HFF-Myc (cell line): ENCODE measurements at regions not wholly inside any gene's neighbourhood (a gene's known extent, or its start where the extent isn't known, plus 50 kb on each side); places are given as distances from the start of the nearest gene placed in this dataset.

Source experiments
- DNase-seq: peaks from one replicate; pipeline ENCODE4 v3.0.0-alpha.2; 2011; ENCODE audit warnings: low read depth; ENCODE audit errors: extremely low read depth
- H3K4me3 ChIP-seq: replicated peaks from 2 replicates; pipeline ENCODE4 v1.5.1; 2011; ENCODE audit warnings: low read depth, mild to moderate bottlenecking, control low read depth, low read length
- TF ChIP-seq, protein P1 (sequence below): IDR thresholded peaks from 2 replicates; pipeline ENCODE4 v1.5.1; 2012; ENCODE audit warnings: mild to moderate bottlenecking, low read depth, low read length, control low read depth; ENCODE audit errors: missing control alignments

DNA sequence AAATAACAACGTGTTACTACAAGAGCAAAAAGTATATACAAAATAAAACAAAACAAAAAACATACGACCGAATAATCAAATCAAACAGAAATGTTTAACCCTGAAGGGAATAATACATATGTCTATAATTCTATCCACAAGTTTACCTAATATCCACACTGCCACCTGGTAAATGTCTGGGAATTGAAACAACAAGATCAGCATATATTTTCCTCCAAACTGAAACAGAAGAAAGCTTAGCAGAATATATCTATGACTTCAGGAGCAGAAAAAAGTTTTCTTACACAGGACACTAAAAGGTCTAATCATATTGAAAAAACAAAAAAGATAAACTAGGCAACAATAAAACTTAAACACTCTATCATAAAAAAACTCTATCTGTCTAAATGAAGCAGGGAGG, 404.0 kb downstream of the CDH11 start:
- TF ChIP-seq, protein P1, sequence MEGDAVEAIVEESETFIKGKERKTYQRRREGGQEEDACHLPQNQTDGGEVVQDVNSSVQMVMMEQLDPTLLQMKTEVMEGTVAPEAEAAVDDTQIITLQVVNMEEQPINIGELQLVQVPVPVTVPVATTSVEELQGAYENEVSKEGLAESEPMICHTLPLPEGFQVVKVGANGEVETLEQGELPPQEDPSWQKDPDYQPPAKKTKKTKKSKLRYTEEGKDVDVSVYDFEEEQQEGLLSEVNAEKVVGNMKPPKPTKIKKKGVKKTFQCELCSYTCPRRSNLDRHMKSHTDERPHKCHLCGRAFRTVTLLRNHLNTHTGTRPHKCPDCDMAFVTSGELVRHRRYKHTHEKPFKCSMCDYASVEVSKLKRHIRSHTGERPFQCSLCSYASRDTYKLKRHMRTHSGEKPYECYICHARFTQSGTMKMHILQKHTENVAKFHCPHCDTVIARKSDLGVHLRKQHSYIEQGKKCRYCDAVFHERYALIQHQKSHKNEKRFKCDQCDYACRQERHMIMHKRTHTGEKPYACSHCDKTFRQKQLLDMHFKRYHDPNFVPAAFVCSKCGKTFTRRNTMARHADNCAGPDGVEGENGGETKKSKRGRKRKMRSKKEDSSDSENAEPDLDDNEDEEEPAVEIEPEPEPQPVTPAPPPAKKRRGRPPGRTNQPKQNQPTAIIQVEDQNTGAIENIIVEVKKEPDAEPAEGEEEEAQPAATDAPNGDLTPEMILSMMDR, result no peak
- DNase-seq, result no peak
- H3K4me3 ChIP-seq, result no peak overlapping the region

DNA sequence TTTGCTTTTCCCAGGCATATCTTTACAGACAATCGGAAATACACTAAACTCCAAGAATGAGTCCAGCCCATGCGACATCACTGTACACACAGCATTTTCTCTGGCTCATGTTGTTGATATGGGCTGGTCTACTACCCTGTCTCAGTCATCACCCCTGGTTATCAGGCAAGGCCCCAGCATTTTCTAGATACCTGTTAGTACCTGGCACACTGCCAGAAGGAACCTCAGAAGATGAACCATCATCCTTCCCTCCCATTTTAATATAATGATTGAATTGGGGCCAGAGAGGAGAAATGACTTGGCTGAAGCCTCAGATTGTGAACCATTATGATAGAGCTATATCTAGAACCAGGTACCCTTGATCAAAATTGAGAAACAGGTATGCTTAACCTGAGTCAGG, 406.2 kb downstream of the CDH11 start:
- TF ChIP-seq, protein P1, result no peak
- no peak for DNase-seq
- no peak overlapping the region for H3K4me3 ChIP-seq

DNA sequence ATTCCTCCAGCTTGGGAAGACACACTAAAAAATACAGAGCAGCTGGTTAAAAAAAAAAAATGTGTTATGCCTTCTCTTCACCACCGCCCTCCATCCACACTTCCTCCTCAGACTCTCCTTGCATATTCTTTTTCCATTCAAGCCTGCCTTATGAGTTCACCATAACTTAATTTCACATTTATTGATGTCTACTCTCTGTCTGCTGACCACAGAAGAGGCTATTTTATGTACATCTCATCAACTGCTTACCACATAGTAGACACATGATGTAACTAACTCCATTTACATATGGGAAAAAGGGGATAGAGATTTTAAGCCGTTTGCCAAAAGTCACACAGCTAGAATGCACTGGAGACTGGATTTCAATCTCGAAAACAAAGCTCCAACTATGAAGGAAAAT, 409.8 kb downstream of the CDH11 start:
- TF ChIP-seq, protein P1, result no peak
- H3K4me3 ChIP-seq, result no peak overlapping the region
- no peak for DNase-seq

DNA sequence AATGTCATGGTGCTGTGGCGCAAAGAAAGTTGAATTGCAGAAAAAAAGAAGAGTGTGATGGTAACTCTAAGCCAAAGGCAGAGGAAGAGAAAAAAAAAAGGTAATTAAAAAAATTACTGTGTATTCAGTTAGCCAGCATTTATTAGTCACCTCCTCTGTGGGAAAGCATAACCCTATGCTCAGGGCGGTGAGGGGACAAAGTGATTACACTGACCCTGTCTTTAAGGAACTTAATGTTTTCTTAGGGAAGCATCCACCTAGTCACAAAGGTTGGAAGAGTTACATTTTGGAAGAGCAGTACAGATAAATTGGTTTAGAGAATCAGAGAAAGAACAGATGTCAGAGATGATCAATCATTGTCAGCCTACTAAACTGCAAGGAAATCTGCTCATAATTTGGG, 410.3 kb downstream of the CDH11 start:
- no peak for DNase-seq
- TF ChIP-seq, protein P1, result no peak
- H3K4me3 ChIP-seq, result no peak overlapping the region

DNA sequence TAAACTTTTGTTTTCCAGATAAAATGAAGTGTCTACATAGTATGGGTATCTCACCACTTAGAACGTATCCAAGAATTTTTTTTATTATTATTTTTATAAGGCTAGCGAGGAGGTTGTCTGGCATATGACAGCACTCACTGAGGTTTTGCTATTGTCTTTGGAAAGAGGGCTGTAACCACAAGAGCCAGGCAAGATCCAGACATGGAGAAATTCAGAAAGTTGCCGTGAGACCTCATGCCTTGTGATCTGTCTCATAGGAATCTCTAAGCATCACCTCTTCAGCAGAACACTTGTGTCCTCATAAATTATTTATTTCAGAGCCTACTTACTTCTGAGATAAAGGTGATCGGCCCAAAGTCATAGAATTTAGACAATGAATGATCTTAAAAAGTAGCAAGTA, 410.8 kb downstream of the CDH11 start:
- H3K4me3 ChIP-seq, result no peak overlapping the region
- TF ChIP-seq, protein P1, result no peak
- no peak for DNase-seq

GRCh38 chr16:64705443-64705842, 416.4 kb downstream of the CDH11 start:
- DNase-seq, result peak; percentile 14
- TF ChIP-seq, protein P1, result no peak
- no peak overlapping the region for H3K4me3 ChIP-seq

GRCh38 chr16:64704386-64704785, 417.5 kb downstream of the CDH11 start:
- DNase-seq, result no peak
- TF ChIP-seq, protein P1, result no peak
- H3K4me3 ChIP-seq, result no peak overlapping the region
